K562 (cell line): ENCODE measurements at regions not wholly inside any gene's neighbourhood (a gene's known extent, or its start where the extent isn't known, plus 50 kb on each side); places are given as distances from the start of the nearest gene placed in this dataset.

Source experiments
- ATAC-seq: fragments of 200-7000 bp; cut with Tn5 transposase; 3 replicates; pipeline ENCODE4 v1.9.1; 2020; ENCODE audit warnings: moderate library complexity
- BruUV-seq: library from RNA; stranded (reverse); fragments of 400-500 nt; replicated peaks from 2 replicates; lab custom pipeline; 2021; lab: Mats Ljungman, UMichigan
- CTCF ChIA-PET: fragments of 300-600 bp; formaldehyde crosslinking; extraction: SDS; loops from one replicate; lab custom pipeline; 2021; ENCODE audit warnings: low intra/inter-chr PET ratio; lab: Yijun Ruan, JAX
- POLR2A ChIA-PET: fragments of 300-600, 350-650 bp; sonication (Branson Sonifier 250); formaldehyde crosslinking; extraction: SDS; loops from one replicate; lab custom pipeline; 2021; ENCODE audit warnings: antibody characterized with exemption, inconsistent platforms; lab: Yijun Ruan, JAX
- DNase-seq, 4 experiments: peaks; one replicate each; pipeline versions ENCODE4 v3.0.0 to v3.0.0-alpha.2; 2011 to 2018; ENCODE audit warnings: low spot score in 3 of 4, mixed read lengths in 3 of 4; ENCODE audit errors: extremely low read depth in 1 of 4
- FAIRE-seq: peaks from 2 replicates; lab custom pipeline; 2011; peaks lifted over from hg19 to GRCh38; lab: Jason Lieb, UNC
- H2AFZ ChIP-seq: 2 replicates; pipeline ENCODE4 v1.6.0; 2011; ENCODE audit warnings: low read depth, low read length, control low read depth, inconsistent platforms
- H3K27ac ChIP-seq: fragments of 200-600 bp; 3 replicates; pipeline ENCODE4 v1.8.0; 2011; ENCODE audit warnings: low read depth, mild to moderate bottlenecking, control low read depth, inconsistent platforms, low read length, moderate library complexity, mixed read lengths; ENCODE audit errors: extremely low read depth
- H3K27me3 ChIP-seq, 2 experiments: fragments of 300-600 bp in 1 of 2; 2 replicates in 1 of 2; 3 replicates in 1 of 2; pipeline versions ENCODE4 v1.6.0 to v1.8.0; 2011; ENCODE audit warnings: inconsistent platforms in 2 of 2, low read length in 2 of 2, mild to moderate bottlenecking in 1 of 2, mixed read lengths in 1 of 2, moderate library complexity in 1 of 2; ENCODE audit not compliant: control insufficient read depth in 2 of 2, insufficient read depth in 2 of 2
- H3K36me3 ChIP-seq: fragments of 300-600 bp; 3 replicates; pipeline ENCODE4 v1.8.0; 2011; ENCODE audit warnings: mild to moderate bottlenecking, low read length, inconsistent platforms; ENCODE audit not compliant: control insufficient read depth, insufficient read depth
- H3K4me1 ChIP-seq, 2 experiments: fragments of 200-600 bp in 1 of 2; replicated peaks in 1 of 2; 2 replicates in 1 of 2; 3 replicates in 1 of 2; pipeline versions ENCODE4 v1.5.1 to v1.8.0; 2011; ENCODE audit warnings: inconsistent platforms in 2 of 2, low read length in 2 of 2, mild to moderate bottlenecking in 1 of 2, mixed read lengths in 1 of 2, moderate library complexity in 1 of 2; ENCODE audit not compliant: control insufficient read depth in 2 of 2, insufficient read depth in 2 of 2
- H3K4me2 ChIP-seq: 2 replicates; pipeline ENCODE4 v1.6.1; 2011; ENCODE audit warnings: low read length, control low read depth, inconsistent platforms, mixed read lengths; ENCODE audit not compliant: insufficient read depth
- H3K4me3 ChIP-seq: fragments of 200-600 bp; sonication (generic), shearing (Covaris generic); 2 replicates; pipeline ENCODE4 v1.5.1; 2016; ENCODE audit warnings: control low read depth, inconsistent platforms
- H3K79me2 ChIP-seq: fragments of 200-600 bp; 3 replicates; pipeline ENCODE4 v1.8.0; 2011; ENCODE audit warnings: low read length, inconsistent platforms; ENCODE audit not compliant: control insufficient read depth, insufficient read depth
- H3K9ac ChIP-seq, 2 experiments: 2 replicates each; pipeline versions ENCODE4 v1.6.0 to v1.6.1; 2011; ENCODE audit warnings: low read depth in 2 of 2, low read length in 2 of 2, control low read depth in 1 of 2, inconsistent platforms in 1 of 2, mild to moderate bottlenecking in 1 of 2, mixed read lengths in 1 of 2; ENCODE audit not compliant: insufficient read depth in 1 of 2
- H3K9me1 ChIP-seq: one replicate; pipeline ENCODE4 v1.6.0; 2011; ENCODE audit warnings: inconsistent platforms, mild to moderate bottlenecking, low read length, moderate library complexity; ENCODE audit not compliant: control insufficient read depth, insufficient read depth
- H3K9me3 ChIP-seq: replicated peaks from 2 replicates; pipeline ENCODE4 v1.5.1; 2011; ENCODE audit warnings: low read depth, low read length, inconsistent platforms; ENCODE audit not compliant: control insufficient read depth, insufficient read depth
- H4K20me1 ChIP-seq: replicated peaks from 2 replicates; pipeline ENCODE4 v1.6.1; 2011; ENCODE audit warnings: low read length, inconsistent platforms, mixed read lengths; ENCODE audit not compliant: control insufficient read depth, insufficient read depth
- ATF1 ChIP-seq, 2 experiments: fragments of 450-650 bp in 1 of 2; IDR thresholded peaks; 2 replicates each; pipeline ENCODE4 v1.6.1; 2016; ENCODE audit warnings: missing compliant biosample characterization in 1 of 2, missing genetic modification characterization in 1 of 2
- HDAC6 ChIP-seq: IDR thresholded peaks from 2 replicates; pipeline ENCODE4 v1.6.1; 2012; ENCODE audit warnings: low read depth, mild to moderate bottlenecking, control low read depth, inconsistent platforms, low read length, moderate library complexity
- RNF2 ChIP-seq: sonication (generic); IDR thresholded peaks from 2 replicates; pipeline ENCODE4 v1.6.1; 2016
- TCF7 ChIP-seq: sonication (generic); IDR thresholded peaks from 2 replicates; pipeline ENCODE4 v1.6.1; 2016; ENCODE audit warnings: antibody characterized with exemption, borderline replicate concordance
- TCFL5 ChIP-seq: fragments of 250-450 bp; sonication (Bioruptor Pico); conservative IDR thresholded peaks from 2 replicates; pipeline ENCODE4 v1.6.1; 2021; ENCODE audit warnings: mild to moderate bottlenecking, moderate library complexity, matching md5 sums
- TRIM24 ChIP-seq, 2 experiments: fragments of 450-650 bp; IDR thresholded peaks; 2 replicates each; pipeline ENCODE4 v1.6.1; 2016
- UBTF ChIP-seq, 2 experiments: IDR thresholded peaks; 2 replicates each; pipeline ENCODE4 v1.6.1; 2012; ENCODE audit warnings: improper control_type of control experiment in 2 of 2, low read depth in 2 of 2, low read length in 2 of 2, borderline replicate concordance in 1 of 2
- ZFP30 ChIP-seq: fragments of 250-450 bp; sonication (Bioruptor Pico); IDR thresholded peaks from 2 replicates; pipeline ENCODE4 v1.8.0; 2022; ENCODE audit warnings: moderate library complexity, mild to moderate bottlenecking, inconsistent platforms, borderline replicate concordance
- ZKSCAN1 ChIP-seq: fragments of 150-350 bp; IDR thresholded peaks from 2 replicates; pipeline ENCODE4 v1.6.1; 2016; ENCODE audit warnings: low read depth, low read length
- ZNF431 ChIP-seq: sonication (generic); formaldehyde crosslinking; IDR thresholded peaks from 2 replicates; pipeline ENCODE4 v1.8.0; 2022; ENCODE audit warnings: mild to moderate bottlenecking, missing genetic modification reagents
- ZNF436 ChIP-seq: fragments of 250-450, 450-650 bp; sonication (Bioruptor Pico); formaldehyde crosslinking; IDR thresholded peaks from 2 replicates; pipeline ENCODE4 v1.7.0; 2020; ENCODE audit warnings: mild to moderate bottlenecking
- ZNF75A ChIP-seq: fragments of 450-650 bp; formaldehyde crosslinking; IDR thresholded peaks from 2 replicates; pipeline ENCODE4 v1.4.0; 2020; ENCODE audit warnings: mild to moderate bottlenecking
- WGBS: fragments of 100-300 bp; shearing (Covaris generic); methylation state at CpG from one replicate; pipeline ENCODE4 v1.1.6; 2016; ENCODE audit warnings: low coverage, mixed read lengths; ENCODE audit not compliant: insufficient coverage; ENCODE audit errors: missing lambda C conversion rate; 5-methylcytosine and 5-hydroxymethylcytosine counted together
- in situ Hi-C: fragments of 300-500 bp; cut with MboI; formaldehyde crosslinking; loops from 4 replicates; pipeline ENCODE4 v1.15.0; 2018; ENCODE audit warnings: inconsistent platforms, mixed read lengths
- intact Hi-C: fragments of 100-400 bp; cut with micrococcal nuclease; formaldehyde crosslinking; loops from 2 replicates; pipeline ENCODE4 v1.14.2; 2022
- TF ChIP-seq, protein P1 (sequence below): sonication (generic); formaldehyde crosslinking; IDR thresholded peaks from 2 replicates; pipeline ENCODE4 v1.8.0; 2022; ENCODE audit warnings: missing genetic modification reagents, mild to moderate bottlenecking, moderate library complexity, borderline replicate concordance

- H3K36me3 ChIP-seq: no peaks in the 10 kb centered on the region
- no peaks in the 10 kb centered on the region for H3K79me2 ChIP-seq
- DNase-seq: no peak
- POLR2A ChIA-PET: no interaction called here
- no peak for FAIRE-seq
- H3K9me1 ChIP-seq: no peaks in the 10 kb centered on the region
- H3K27ac ChIP-seq: no peak overlapping the region
- no peaks in the 10 kb centered on the region for H3K9me3 ChIP-seq
- no peak overlapping the region for H3K4me3 ChIP-seq
- TF ChIP-seq ZFP30: no peak
- no peak for TF ChIP-seq ZNF75A (CRISPR knock-in tag)
- no peak for TF ChIP-seq TCF7
- no peak for TF ChIP-seq ZNF431
- TF ChIP-seq RNF2: no peak
- TF ChIP-seq TRIM24 (IDR thresholded peaks at IDR 0.05): no peak
- TF ChIP-seq UBTF (IDR thresholded peaks at IDR 0.05; ENCODE audit: borderline replicate concordance in 1 of 2, low read depth in 2 of 2, low read length in 2 of 2): no peak
- no peak for TF ChIP-seq ZNF436 (CRISPR knock-in tag)
- TF ChIP-seq TCFL5: no peak
- no peak for TF ChIP-seq ATF1 (CRISPR knock-in tag; IDR thresholded peaks at IDR 0.05)
- no peak for TF ChIP-seq ATF1 (tag; IDR thresholded peaks at IDR 0.05)
- TF ChIP-seq HDAC6: no peak
- no peak for TF ChIP-seq ZKSCAN1
- TF ChIP-seq, protein P1, sequence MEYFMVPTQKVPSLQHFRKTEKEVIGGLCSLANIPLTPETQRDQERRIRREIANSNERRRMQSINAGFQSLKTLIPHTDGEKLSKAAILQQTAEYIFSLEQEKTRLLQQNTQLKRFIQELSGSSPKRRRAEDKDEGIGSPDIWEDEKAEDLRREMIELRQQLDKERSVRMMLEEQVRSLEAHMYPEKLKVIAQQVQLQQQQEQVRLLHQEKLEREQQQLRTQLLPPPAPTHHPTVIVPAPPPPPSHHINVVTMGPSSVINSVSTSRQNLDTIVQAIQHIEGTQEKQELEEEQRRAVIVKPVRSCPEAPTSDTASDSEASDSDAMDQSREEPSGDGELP (CRISPR knock-in tag): no peak
- CTCF ChIA-PET: no interaction called here
- no peak for ATAC-seq
- no peak overlapping the region for H3K4me2 ChIP-seq
- H3K9ac ChIP-seq: no peak overlapping the region
- intact Hi-C loops (no loop called here), in situ Hi-C loops (no loop called here)
- no peaks in the 10 kb centered on the region for H3K4me1 ChIP-seq
- no peak overlapping the region for H2AFZ ChIP-seq
- no TSS peak for BruUV-seq
- H3K27me3 ChIP-seq: no peaks in the 10 kb centered on the region
- H4K20me1 ChIP-seq: no peaks in the 10 kb centered on the region
- WGBS: 0% methylated on average over 1 of the region's 1 CpG
Observed at GRCh38 chr20:7586481-7586880, 353.8 kb downstream of the HAO1 start.
